Esophagus muscularis mucosa (tissue), 2 donors: ENCODE measurements at regions not wholly inside any gene's neighbourhood (a gene's known extent, or its start where the extent isn't known, plus 50 kb on each side); places are given as distances from the start of the nearest gene placed in this dataset.

Source experiments
- EP300 ChIP-seq: sonication (generic); formaldehyde crosslinking; IDR thresholded peaks from one replicate; pipeline ENCODE4 v1.6.1; 2017; ENCODE audit warnings: antibody characterized with exemption
- POLR2A ChIP-seq: fragments of 450-650 bp; IDR thresholded peaks from one replicate; pipeline ENCODE4 v1.6.1; 2017; ENCODE audit warnings: antibody characterized with exemption, moderate library complexity, mild to moderate bottlenecking, low read depth

- TF ChIP-seq EP300 (no peak), POLR2A (no peak)
Measured at GRCh38 chr5:25025831-25026230, 381.1 kb upstream of the CDH10 start.
